ENCODE measurements at regions not wholly inside any gene's neighbourhood (a gene's known extent, or its start where the extent isn't known, plus 50 kb on each side); places are given as distances from the start of the nearest gene placed in this dataset.

- Histone ChIP-seq H3K4me2 (no peak overlapping the region; the same call in 1 of the 2 replicates), H4K20me1 (replicated peaks; ENCODE audit: insufficient read depth) (no peaks in the 10 kb centered on the region), H3K36me3 (ENCODE audit: insufficient read depth) (no peaks in the 10 kb centered on the region), H3F3A (replicated peaks; ENCODE audit: low read depth) (0 out of 2 replicates have a peak, but pooled peaks cover 7% of the 10 kb centered on the region), H3K27me3 (ENCODE audit: insufficient read depth) (no peaks in the 10 kb centered on the region), H2AFZ (peak overlapping the region; percentile 44), H3K4me1 (ENCODE audit: insufficient read depth) (peaks cover 33% of the 10 kb centered on the region), H3K9me2 (ENCODE audit: insufficient read depth) (no peaks in the 10 kb centered on the region; the same call in 1 of the 2 replicates), H3K4me3 (no peak overlapping the region), H3K79me2 (replicated peaks; ENCODE audit: insufficient read depth) (no peaks in the 10 kb centered on the region), H3K27ac (ENCODE audit: low read depth) (no peak overlapping the region)
- no peaks in the 10 kb centered on the region for H3K36me3 Mint-ChIP-seq (ENCODE audit: low read depth)
- H3K9me3 Mint-ChIP-seq = no peaks in the 10 kb centered on the region
- TF ChIP-seq ZNF462 (CRISPR knock-in tag; IDR thresholded peaks at IDR 0.05) = no peak
- TF ChIP-seq POLR2AphosphoS5 (IDR thresholded peaks at IDR 0.05; ENCODE audit: low read depth) = no peak
- no peak for TF ChIP-seq EZH2phosphoT487 (IDR thresholded peaks at IDR 0.05; ENCODE audit: unreplicated experiment)
- TF ChIP-seq NANOG (IDR thresholded peaks at IDR 0.05; ENCODE audit: borderline replicate concordance) = no peak
- no peak for TF ChIP-seq ETS1 (IDR thresholded peaks at IDR 0.05)
- no peak for TF ChIP-seq EZH2 (IDR thresholded peaks at IDR 0.05; ENCODE audit: low read depth, unreplicated experiment)
- TF ChIP-seq REST (IDR thresholded peaks at IDR 0.05; ENCODE audit: unreplicated experiment) = no peak
- no peak for TF ChIP-seq CTCF (conservative IDR thresholded peaks at IDR 0.05; ENCODE audit: low read depth in 2 of 2)
- TF ChIP-seq JUNB (IDR thresholded peaks at IDR 0.05; ENCODE audit: unreplicated experiment) = no peak
- no peak for TF ChIP-seq CREB1 (CRISPR knock-in tag; IDR thresholded peaks at IDR 0.05; ENCODE audit: low read depth)
- no peak for TF ChIP-seq STAT1 (IDR thresholded peaks at IDR 0.05; ENCODE audit: unreplicated experiment)
- TF ChIP-seq ZNF331 (CRISPR knock-in tag; IDR thresholded peaks at IDR 0.05; ENCODE audit: low read depth) = no peak
- no peak for TF ChIP-seq ZNF114 (CRISPR knock-in tag; IDR thresholded peaks at IDR 0.05)
- no peak overlapping the region for H3K4me3 Mint-ChIP-seq
- H3K27me3 Mint-ChIP-seq (ENCODE audit: insufficient read depth, low read depth, poor library complexity) = peaks cover 28% of the 10 kb centered on the region
- DNase-seq (ENCODE audit: low spot score) = no peak
- H3K27ac Mint-ChIP-seq = no peak overlapping the region
- peaks cover 43% of the 10 kb centered on the region for H3K4me1 Mint-ChIP-seq
- ATAC-seq = no peak
These were observed 239.2 kb upstream of the RAB4A start for GRCh38 chr1:229031481-229032341.

All from GM23338 (cell line).